NCI-H82 treated with DMSO at 0.1 percent for 48 hours (cell line): ENCODE measurements at regions not wholly inside any gene's neighbourhood (a gene's known extent, or its start where the extent isn't known, plus 50 kb on each side); places are given as distances from the start of the nearest gene placed in this dataset.
"Not testable (repeated sequence)": the region's sequence is repeated elsewhere in the genome, so short reads cannot be mapped to it uniquely, and the experiment has no call there.

Experiments used
- DNase-seq: peaks from one replicate; lab custom pipeline; 2025; ENCODE audit not compliant: unreplicated experiment; lab: John Stamatoyannopoulos, UW

GRCh38 chr9:89695441-89695891, 90.7 kb downstream of the GADD45G start:
- no peak for DNase-seq

GRCh38 chr9:89695979-89696378, 91.2 kb downstream of the GADD45G start:
- DNase-seq: not testable (repeated sequence)

GRCh38 chr9:89696780-89697179, 92.0 kb downstream of the GADD45G start:
- DNase-seq: no peak

GRCh38 chr9:89697553-89697952, 92.7 kb downstream of the GADD45G start:
- DNase-seq: no peak

- DNase-seq: no peak
Observed at GRCh38 chr9:89698411-89699005, 93.7 kb downstream of the GADD45G start.

- DNase-seq: no peak
Observed at GRCh38 chr9:89699646-89700045, 94.8 kb downstream of the GADD45G start.

GRCh38 chr9:89701221-89701798, 96.5 kb downstream of the GADD45G start:
- no peak for DNase-seq

- no peak for DNase-seq
Observed at GRCh38 chr9:89702401-89702800, 97.6 kb downstream of the GADD45G start.

GRCh38 chr9:89705651-89706050, 100.8 kb downstream of the GADD45G start:
- DNase-seq: no peak

GRCh38 chr9:89706086-89706485, 101.3 kb downstream of the GADD45G start:
- DNase-seq: no peak

GRCh38 chr9:89706731-89707191, 101.9 kb downstream of the GADD45G start:
- DNase-seq: no peak

- no peak for DNase-seq
Observed at GRCh38 chr9:89710697-89711096, 105.9 kb downstream of the GADD45G start.

- DNase-seq: no peak
Observed at GRCh38 chr9:89711866-89712265, 107.1 kb downstream of the GADD45G start.

GRCh38 chr9:89712283-89712682, 107.5 kb downstream of the GADD45G start:
- DNase-seq: no peak

- no peak for DNase-seq
Observed at GRCh38 chr9:89714321-89714720, 109.5 kb downstream of the GADD45G start.

- DNase-seq: no peak
Observed at GRCh38 chr9:89715318-89715858, 110.6 kb downstream of the GADD45G start.

GRCh38 chr9:89715881-89716280, 111.1 kb downstream of the GADD45G start:
- no peak for DNase-seq

GRCh38 chr9:89716559-89716958, 111.7 kb downstream of the GADD45G start:
- DNase-seq: no peak

- no peak for DNase-seq
Observed at GRCh38 chr9:89718176-89718575, 113.4 kb downstream of the GADD45G start.

- DNase-seq: no peak
Observed at GRCh38 chr9:89718651-89719050, 113.8 kb downstream of the GADD45G start.

GRCh38 chr9:89719202-89719601, 114.4 kb downstream of the GADD45G start:
- no peak for DNase-seq

GRCh38 chr9:89720696-89721175, 115.9 kb downstream of the GADD45G start:
- no peak for DNase-seq
